Common myeloid progenitor, CD34-positive (primary cell): ENCODE measurements at regions not wholly inside any gene's neighbourhood (a gene's known extent, or its start where the extent isn't known, plus 50 kb on each side); places are given as distances from the start of the nearest gene placed in this dataset.

Experiments used
- CTCF ChIA-PET: fragments of 350-600 bp; sonication (Branson Sonifier 250); formaldehyde crosslinking; loops from one replicate; lab custom pipeline; 2021; ENCODE audit warnings: antibody characterized with exemption; lab: Charles Lee
- POLR2A ChIA-PET: fragments of 350-600 bp; sonication (Branson Sonifier 250); formaldehyde crosslinking; loops from one replicate; lab custom pipeline; 2021; ENCODE audit warnings: antibody characterized with exemption; lab: Charles Lee
- DNase-seq, 3 donors: peaks; one replicate each; pipeline versions ENCODE4 v3.0.0 to v3.0.0-alpha.2; 2013
- H3K27ac ChIP-seq, 2 experiments: 1 replicate in 1 of 2; 2 replicates in 1 of 2; pipeline ENCODE4 v1.7.0; 2013; ENCODE audit warnings: inconsistent platforms in 2 of 2, low read length in 2 of 2, mild to moderate bottlenecking in 2 of 2, low read depth in 1 of 2, moderate library complexity in 1 of 2; ENCODE audit not compliant: severe bottlenecking in 2 of 2, insufficient read depth in 1 of 2, poor library complexity in 1 of 2
- H3K27me3 ChIP-seq, 5 experiments: replicated peaks in 2 of 5; 1 replicate in 3 of 5; 2 replicates in 2 of 5; pipeline versions ENCODE4 v1.6.1 to v1.7.0; 2013; ENCODE audit warnings: low read length in 4 of 5, mild to moderate bottlenecking in 2 of 5, moderate library complexity in 2 of 5, inconsistent platforms in 1 of 5; ENCODE audit not compliant: insufficient read depth in 5 of 5, control insufficient read depth in 4 of 5
- H3K36me3 ChIP-seq, 4 experiments: 1 replicate in 2 of 4; 2 replicates in 2 of 4; pipeline versions ENCODE4 v1.6.1 to v1.7.0; 2013; ENCODE audit warnings: low read length in 3 of 4, control low read depth in 1 of 4, mild to moderate bottlenecking in 1 of 4; ENCODE audit not compliant: control insufficient read depth in 4 of 4, insufficient read depth in 4 of 4
- H3K4me1 ChIP-seq, 4 experiments: 1 replicate in 3 of 4; 2 replicates in 1 of 4; pipeline versions ENCODE4 v1.6.1 to v1.7.1; 2013; ENCODE audit warnings: low read length in 3 of 4, mild to moderate bottlenecking in 3 of 4, control low read depth in 1 of 4, inconsistent platforms in 1 of 4, moderate library complexity in 1 of 4; ENCODE audit not compliant: control insufficient read depth in 4 of 4, insufficient read depth in 4 of 4; ENCODE audit errors: control extremely low read depth in 1 of 4
- H3K4me3 ChIP-seq, 7 experiments: 1 replicate in 4 of 7; 2 replicates in 3 of 7; pipeline versions ENCODE4 v1.5.1 to v1.7.0; 2013; ENCODE audit warnings: mild to moderate bottlenecking in 7 of 7, low read length in 6 of 7, moderate library complexity in 6 of 7, inconsistent platforms in 2 of 7, low read depth in 2 of 7, control low read depth in 1 of 7; ENCODE audit not compliant: insufficient read depth in 4 of 7, control insufficient read depth in 1 of 7; ENCODE audit errors: extremely low read depth in 1 of 7
- H3K9me3 ChIP-seq, 5 experiments: 1 replicate in 4 of 5; 2 replicates in 1 of 5; pipeline versions ENCODE4 v1.6.1 to v1.7.1; 2013; ENCODE audit warnings: low read length in 4 of 5, mild to moderate bottlenecking in 2 of 5, inconsistent platforms in 1 of 5, low read depth in 1 of 5, moderate library complexity in 1 of 5; ENCODE audit not compliant: control insufficient read depth in 4 of 5, insufficient read depth in 2 of 5; ENCODE audit errors: control extremely low read depth in 1 of 5
- WGBS: methylation state at CpG from one replicate; pipeline ENCODE4 v1.1.5; 2013; ENCODE audit not compliant: insufficient coverage; 5-methylcytosine and 5-hydroxymethylcytosine counted together

GRCh38 chr13:39266426-39266825 is 228.2 kb downstream of the NHLRC3 start:
- H3K27me3 ChIP-seq: no peaks in the 10 kb centered on the region
- DNase-seq: no peak
- H3K9me3 ChIP-seq: no peaks in the 10 kb centered on the region
- no peak overlapping the region for H3K4me3 ChIP-seq
- H3K4me1 ChIP-seq: no peaks in the 10 kb centered on the region
- CTCF ChIA-PET: no interaction called here
- H3K36me3 ChIP-seq: no peaks in the 10 kb centered on the region
- no peak overlapping the region for H3K27ac ChIP-seq
- POLR2A ChIA-PET: interaction anchor here (0.6 kb wide), 1 partner anchor 349 kb away, joined by 4 read pairs; no protein-coding TSS in a partner anchor

- DNase-seq: no peak
- Histone ChIP-seq H3K27ac (no peak overlapping the region), H3K36me3 (no peaks in the 10 kb centered on the region), H3K4me1 (no peaks in the 10 kb centered on the region), H3K4me3 (no peak overlapping the region), H3K9me3 (no peaks in the 10 kb centered on the region), H3K27me3 (no peaks in the 10 kb centered on the region)
- ChIA-PET POLR2A (no interaction called here), CTCF (no interaction called here)
- 100% methylated on average over 2 of the region's 3 CpGs for WGBS
Observed at GRCh38 chr13:39268398-39268797, 230.1 kb downstream of the NHLRC3 start.

GRCh38 chr13:39269004-39269403 is 230.7 kb downstream of the NHLRC3 start:
- no peak for DNase-seq
- Histone ChIP-seq H3K36me3 (no peaks in the 10 kb centered on the region), H3K27ac (no peak overlapping the region), H3K4me1 (no peaks in the 10 kb centered on the region), H3K9me3 (no peaks in the 10 kb centered on the region), H3K4me3 (no peak overlapping the region), H3K27me3 (peaks cover 0 to 3% (median 0%) of the 10 kb centered on the region in 5 experiments)
- WGBS: 100% methylated on average over 1 of the region's 2 CpGs
- ChIA-PET CTCF (no interaction called here), POLR2A (no interaction called here)

GRCh38 chr13:39269411-39269810 is 231.2 kb downstream of the NHLRC3 start:
- no peaks in the 10 kb centered on the region for H3K4me1 ChIP-seq
- H3K27ac ChIP-seq: no peak overlapping the region
- CTCF ChIA-PET: no interaction called here
- WGBS: no CpG with 5 or more reads among the region's 1 CpG
- no peak overlapping the region for H3K4me3 ChIP-seq
- no peak for DNase-seq
- H3K36me3 ChIP-seq: no peaks in the 10 kb centered on the region
- peaks cover 0 to 4% (median 0%) of the 10 kb centered on the region in 5 experiments for H3K27me3 ChIP-seq
- H3K9me3 ChIP-seq: no peaks in the 10 kb centered on the region
- POLR2A ChIA-PET: no interaction called here

GRCh38 chr13:39272994-39273393 is 234.7 kb downstream of the NHLRC3 start:
- Histone ChIP-seq H3K36me3 (no peaks in the 10 kb centered on the region), H3K4me1 (no peaks in the 10 kb centered on the region), H3K9me3 (no peaks in the 10 kb centered on the region), H3K27me3 (peaks cover 0 to 5% (median 0%) of the 10 kb centered on the region in 5 experiments), H3K27ac (no peak overlapping the region), H3K4me3 (no peak overlapping the region)
- ChIA-PET POLR2A (no interaction called here), CTCF (interaction anchor here (1.9 to 3.3 kb wide), 2 partner anchors 339 to 343 kb away, joined by 7 to 9 read pairs; no protein-coding TSS in a partner anchor)
- WGBS: no CpG with 5 or more reads among the region's 1 CpG
- DNase-seq: no peak

GRCh38 chr13:39273953-39274738 is 235.9 kb downstream of the NHLRC3 start:
- Histone ChIP-seq H3K36me3 (no peaks in the 10 kb centered on the region), H3K4me3 (no peak overlapping the region), H3K4me1 (no peaks in the 10 kb centered on the region), H3K27ac (no peak overlapping the region), H3K27me3 (peaks cover 0 to 5% (median 0%) of the 10 kb centered on the region in 5 experiments), H3K9me3 (no peaks in the 10 kb centered on the region)
- WGBS: 60% methylated on average over 2 of the region's 6 CpGs
- ChIA-PET POLR2A (no interaction called here), CTCF (interaction anchor here (1.5 to 3.3 kb wide), 3 partner anchors 338 to 345 kb away, joined by 5 to 9 read pairs (median 7); no protein-coding TSS in a partner anchor)
- DNase-seq: peak; percentile 6 to 29 (median 21)

GRCh38 chr13:39274739-39275325 is 236.6 kb downstream of the NHLRC3 start:
- H3K27me3 ChIP-seq: peaks cover 0 to 5% (median 0%) of the 10 kb centered on the region in 5 experiments
- POLR2A ChIA-PET: no interaction called here
- H3K9me3 ChIP-seq: no peaks in the 10 kb centered on the region
- no peak overlapping the region for H3K4me3 ChIP-seq
- 66% methylated on average over 3 of the region's 3 CpGs for WGBS
- no peaks in the 10 kb centered on the region for H3K36me3 ChIP-seq
- H3K27ac ChIP-seq: no peak overlapping the region
- CTCF ChIA-PET: interaction anchor here (1.2 to 3.3 kb wide), 5 partner anchors 11 to 344 kb away, joined by 3 to 9 read pairs (median 5); no protein-coding TSS in a partner anchor
- H3K4me1 ChIP-seq: no peaks in the 10 kb centered on the region
- no peak for DNase-seq
